K562 (cell line): ENCODE measurements at regions not wholly inside any gene's neighbourhood (a gene's known extent, or its start where the extent isn't known, plus 50 kb on each side); places are given as distances from the start of the nearest gene placed in this dataset.

Experiments
- DIDO1 ChIP-seq: fragments of 450-650 bp; IDR thresholded peaks from 2 replicates; pipeline ENCODE4 v1.6.1; 2016; ENCODE audit warnings: low read depth, missing biosample characterization, missing genetic modification characterization
- ESRRB ChIP-seq: fragments of 250-450 bp; sonication (Bioruptor Pico); IDR thresholded peaks from 2 replicates; pipeline ENCODE4 v1.5.0; 2020; ENCODE audit warnings: mild to moderate bottlenecking, moderate library complexity, borderline replicate concordance
- FOXP4 ChIP-seq: sonication (generic); formaldehyde crosslinking; IDR thresholded peaks from 2 replicates; pipeline ENCODE4 v1.8.0; 2022; ENCODE audit warnings: mild to moderate bottlenecking, missing genetic modification reagents, borderline replicate concordance
- KHSRP ChIP-seq: fragments of 450-650 bp; IDR thresholded peaks from 2 replicates; pipeline ENCODE4 v1.6.1; 2017
- NFXL1 ChIP-seq: fragments of 450-650 bp; formaldehyde crosslinking; IDR thresholded peaks from 2 replicates; pipeline ENCODE4 v1.4.0; 2021; ENCODE audit warnings: mild to moderate bottlenecking
- RNF219 ChIP-seq: fragments of 250-450 bp; sonication (Bioruptor Pico); IDR thresholded peaks from 2 replicates; pipeline ENCODE4 v1.5.0; 2022; ENCODE audit warnings: mild to moderate bottlenecking
- XRCC3 ChIP-seq: fragments of 450-650 bp; IDR thresholded peaks from 2 replicates; pipeline ENCODE4 v1.6.1; 2017; ENCODE audit warnings: mild to moderate bottlenecking, moderate library complexity
- ZBTB9 ChIP-seq: fragments of 450-650 bp; formaldehyde crosslinking; IDR thresholded peaks from 2 replicates; pipeline ENCODE4 v1.4.0; 2020; ENCODE audit warnings: mild to moderate bottlenecking, moderate library complexity
- ZNF57 ChIP-seq: fragments of 450-650 bp; formaldehyde crosslinking; IDR thresholded peaks from 2 replicates; pipeline ENCODE4 v1.4.0; 2020; ENCODE audit warnings: mild to moderate bottlenecking, moderate library complexity
- ZNF592 ChIP-seq: fragments of 450-650 bp; IDR thresholded peaks from 2 replicates; pipeline ENCODE4 v1.6.1; 2017; ENCODE audit warnings: antibody characterized with exemption, mild to moderate bottlenecking

- TF ChIP-seq ZNF592 (no peak), ESRRB (CRISPR knock-in tag) (no peak), RNF219 (no peak), KHSRP (no peak), FOXP4 (CRISPR knock-in tag) (no peak), ZBTB9 (CRISPR knock-in tag) (no peak), ZNF57 (CRISPR knock-in tag) (no peak), DIDO1 (tag) (no peak), XRCC3 (no peak), NFXL1 (CRISPR knock-in tag) (no peak)
These were observed 108.3 kb downstream of the DSEL start (continued) for GRCh38 chr18:67408240-67408639.
